Smooth muscle cell (in vitro differentiated cells): ENCODE measurements at regions not wholly inside any gene's neighbourhood (a gene's known extent, or its start where the extent isn't known, plus 50 kb on each side); places are given as distances from the start of the nearest gene placed in this dataset.
"Not testable (repeated sequence)": the region's sequence is repeated elsewhere in the genome, so short reads cannot be mapped to it uniquely, and the experiment has no call there.

Experiments
- DNase-seq: peaks from one replicate; lab custom pipeline; 2025; ENCODE audit not compliant: unreplicated experiment; lab: John Stamatoyannopoulos, UW
- H2AFZ ChIP-seq: fragments of 200-600 bp; sonication (generic); 2 replicates; pipeline ENCODE4 v1.6.0; 2016; ENCODE audit warnings: antibody characterized with exemption, low read depth, mild to moderate bottlenecking
- H3F3A ChIP-seq: fragments of 200-600 bp; sonication (generic); 2 replicates; pipeline ENCODE4 v1.6.0; 2017; ENCODE audit warnings: antibody characterized with exemption, low read depth
- H3K27ac ChIP-seq: fragments of 200-600 bp; sonication (generic); 2 replicates; pipeline ENCODE4 v1.5.1; 2016; ENCODE audit warnings: low read depth, mild to moderate bottlenecking
- H3K27me3 ChIP-seq: fragments of 200-600 bp; sonication (generic); 2 replicates; pipeline ENCODE4 v1.6.1; 2016; ENCODE audit warnings: low read depth, mild to moderate bottlenecking
- H3K36me3 ChIP-seq: fragments of 200-600 bp; sonication (generic); 2 replicates; pipeline ENCODE4 v1.5.1; 2016; ENCODE audit warnings: low read depth
- H3K4me1 ChIP-seq: fragments of 200-600 bp; sonication (generic); 2 replicates; pipeline ENCODE4 v1.5.1; 2016; ENCODE audit warnings: low read depth
- H3K4me2 ChIP-seq: fragments of 200-600 bp; sonication (generic); 2 replicates; pipeline ENCODE4 v1.6.0; 2016; ENCODE audit warnings: mild to moderate bottlenecking
- H3K4me3 ChIP-seq: fragments of 200-600 bp; sonication (generic); 2 replicates; pipeline ENCODE4 v1.5.1; 2016; ENCODE audit warnings: mild to moderate bottlenecking
- H3K79me2 ChIP-seq: fragments of 200-600 bp; sonication (generic); 2 replicates; pipeline ENCODE4 v1.6.0; 2016; ENCODE audit warnings: low read depth, mild to moderate bottlenecking
- H3K9ac ChIP-seq: fragments of 200-600 bp; sonication (generic); 2 replicates; pipeline ENCODE4 v1.6.0; 2016; ENCODE audit warnings: low read depth
- H3K9me3 ChIP-seq: fragments of 200-600 bp; sonication (generic); replicated peaks from 2 replicates; pipeline ENCODE4 v1.5.1; 2016; ENCODE audit warnings: low read depth
- H4K20me1 ChIP-seq: fragments of 200-600 bp; sonication (generic); 2 replicates; pipeline ENCODE4 v1.6.0; 2016; ENCODE audit warnings: low read depth
- CTCF ChIP-seq: fragments of 200-600 bp; sonication (generic); IDR thresholded peaks from 2 replicates; pipeline ENCODE4 v1.5.1; 2017; ENCODE audit warnings: borderline replicate concordance, mild to moderate bottlenecking, antibody characterized with exemption; ENCODE audit not compliant: insufficient read depth, poor library complexity, severe bottlenecking
- WGBS: methylation state at CpG from one replicate; pipeline ENCODE4 v1.1.7; 2016; ENCODE audit warnings: low lambda C conversion rate; 5-methylcytosine and 5-hydroxymethylcytosine counted together

GRCh38 chr9:33697171-33697570, 98.2 kb upstream of the PRSS3 start:
- H3K4me1 ChIP-seq, result no peaks in the 10 kb centered on the region
- H3K27me3 ChIP-seq, result no peaks in the 10 kb centered on the region
- no peaks in the 10 kb centered on the region for H3K36me3 ChIP-seq
- H4K20me1 ChIP-seq, result no peaks in the 10 kb centered on the region
- H3F3A ChIP-seq, result no peaks in the 10 kb centered on the region
- H3K79me2 ChIP-seq, result no peaks in the 10 kb centered on the region
- H3K4me3 ChIP-seq, result no peak overlapping the region
- no peak overlapping the region for H3K27ac ChIP-seq
- TF ChIP-seq CTCF, result no peak
- H2AFZ ChIP-seq, result no peak overlapping the region
- no peaks in the 10 kb centered on the region for H3K9me3 ChIP-seq
- no peak for DNase-seq
- H3K9ac ChIP-seq, result no peak overlapping the region
- no peak overlapping the region for H3K4me2 ChIP-seq

- no peak for DNase-seq
- Histone ChIP-seq H3K4me2 (no peak overlapping the region), H3K27me3 (no peaks in the 10 kb centered on the region), H3K36me3 (no peaks in the 10 kb centered on the region), H2AFZ (no peak overlapping the region), H3F3A (no peaks in the 10 kb centered on the region), H4K20me1 (no peaks in the 10 kb centered on the region), H3K9ac (no peak overlapping the region), H3K27ac (no peak overlapping the region), H3K4me1 (no peaks in the 10 kb centered on the region), H3K4me3 (no peak overlapping the region), H3K9me3 (no peaks in the 10 kb centered on the region), H3K79me2 (no peaks in the 10 kb centered on the region)
- 93% methylated on average over 1 of the region's 1 CpG for WGBS
- no peak for TF ChIP-seq CTCF
Measured at GRCh38 chr9:33698267-33698666, 97.1 kb upstream of the PRSS3 start.

GRCh38 chr9:33700940-33701339, 94.4 kb upstream of the PRSS3 start:
- not testable (repeated sequence) for H3K79me2 ChIP-seq, H3K4me1 ChIP-seq, H3F3A ChIP-seq, H3K27ac ChIP-seq, H3K27me3 ChIP-seq, H4K20me1 ChIP-seq, H3K4me3 ChIP-seq, H3K4me2 ChIP-seq, H3K36me3 ChIP-seq, DNase-seq, H2AFZ ChIP-seq, H3K9ac ChIP-seq, H3K9me3 ChIP-seq
- 93% methylated on average over 2 of the region's 2 CpGs for WGBS

- no peak overlapping the region for H2AFZ ChIP-seq
- H3K27ac ChIP-seq, result no peak overlapping the region
- no peaks in the 10 kb centered on the region for H3K36me3 ChIP-seq
- no peak overlapping the region for H3K9ac ChIP-seq
- H3K79me2 ChIP-seq, result no peaks in the 10 kb centered on the region
- no peaks in the 10 kb centered on the region for H3K4me1 ChIP-seq
- H3K9me3 ChIP-seq, result no peaks in the 10 kb centered on the region
- no peak for DNase-seq
- no peak for TF ChIP-seq CTCF
- WGBS, result 85% methylated on average over 8 of the region's 8 CpGs
- H4K20me1 ChIP-seq, result no peaks in the 10 kb centered on the region
- H3K4me3 ChIP-seq, result no peak overlapping the region
- H3K4me2 ChIP-seq, result no peak overlapping the region
- no peaks in the 10 kb centered on the region for H3K27me3 ChIP-seq
- no peaks in the 10 kb centered on the region for H3F3A ChIP-seq
Measured at GRCh38 chr9:33703430-33704102, 91.8 kb upstream of the PRSS3 start.

- not testable (repeated sequence) for H3K4me3 ChIP-seq, H3K4me1 ChIP-seq, H3K4me2 ChIP-seq, H3F3A ChIP-seq, H3K27ac ChIP-seq, H3K27me3 ChIP-seq, H3K79me2 ChIP-seq, H3K36me3 ChIP-seq, H3K9me3 ChIP-seq, H2AFZ ChIP-seq, H3K9ac ChIP-seq, DNase-seq, H4K20me1 ChIP-seq
- 75% methylated on average over 2 of the region's 2 CpGs for WGBS
Measured at GRCh38 chr9:33705440-33705839, 89.9 kb upstream of the PRSS3 start.
